GM12878 (cell line): ENCODE measurements at regions not wholly inside any gene's neighbourhood (a gene's known extent, or its start where the extent isn't known, plus 50 kb on each side); places are given as distances from the start of the nearest gene placed in this dataset.

Source experiments
- ATAC-seq: fragments of 200-7000 bp; cut with Tn5 transposase; 3 replicates; pipeline ENCODE4 v1.9.1; 2020; ENCODE audit warnings: mild to moderate bottlenecking, moderate library complexity
- BruUV-seq: library from RNA; stranded (reverse); fragments of 400-500 nt; replicated peaks from 2 replicates; lab custom pipeline; 2021; lab: Mats Ljungman, UMichigan
- CTCF ChIA-PET: fragments of 300-600 bp; sonication (Branson Sonifier 250); formaldehyde crosslinking; extraction: SDS; loops from one replicate; lab custom pipeline; 2021; ENCODE audit warnings: inconsistent platforms; lab: Yijun Ruan, JAX
- POLR2A ChIA-PET: fragments of 350-600 bp; formaldehyde crosslinking; extraction: SDS; loops from one replicate; lab custom pipeline; 2021; ENCODE audit warnings: inconsistent platforms; lab: Charles Lee
- RAD21 ChIA-PET: fragments of 300-600 bp; sonication (Branson Sonifier 250); formaldehyde crosslinking; loops from one replicate; lab custom pipeline; 2023; ENCODE audit warnings: antibody characterized with exemption; ENCODE audit not compliant: unreplicated experiment; lab: Charles Lee
- SMC1A ChIA-PET: fragments of 300-600 bp; sonication (Branson Sonifier 250); formaldehyde crosslinking; loops from one replicate; lab custom pipeline; 2023; ENCODE audit not compliant: unreplicated experiment, uncharacterized antibody; lab: Charles Lee
- DNase-seq: peaks from one replicate; pipeline ENCODE4 v3.0.0-alpha.2; 2011; ENCODE audit warnings: low read depth, low spot score
- FAIRE-seq: peaks from 3 replicates; lab custom pipeline; 2011; peaks lifted over from hg19 to GRCh38; lab: Jason Lieb, UNC
- H2AFZ ChIP-seq: 2 replicates; pipeline ENCODE4 v1.6.0; 2011; ENCODE audit warnings: low read depth, low read length, control low read depth; ENCODE audit not compliant: control insufficient read depth
- H3K27ac ChIP-seq: 2 replicates; pipeline ENCODE4 v1.5.1; 2011; ENCODE audit warnings: control low read depth; ENCODE audit not compliant: control insufficient read depth, insufficient read depth
- H3K27me3 ChIP-seq, 2 experiments: replicated peaks in 1 of 2; 2 replicates each; pipeline versions ENCODE4 v1.6.0 to v1.6.1; 2011; ENCODE audit warnings: low read length in 1 of 2; ENCODE audit not compliant: control insufficient read depth in 2 of 2, insufficient read depth in 2 of 2
- H3K36me3 ChIP-seq, 2 experiments: 2 replicates each; pipeline ENCODE4 v1.5.1; 2011; ENCODE audit warnings: low read length in 1 of 2; ENCODE audit not compliant: control insufficient read depth in 2 of 2, insufficient read depth in 2 of 2
- H3K4me1 ChIP-seq: 2 replicates; pipeline ENCODE4 v1.6.1; 2011; ENCODE audit warnings: mild to moderate bottlenecking, low read length, moderate library complexity, mixed read lengths; ENCODE audit not compliant: control insufficient read depth, insufficient read depth
- H3K4me2 ChIP-seq: 2 replicates; pipeline ENCODE4 v1.6.0; 2011; ENCODE audit warnings: control low read depth; ENCODE audit not compliant: control insufficient read depth, insufficient read depth
- H3K4me3 ChIP-seq: fragments of 200-600 bp; sonication (generic); 2 replicates; pipeline ENCODE4 v1.5.1; 2016
- H3K79me2 ChIP-seq: 2 replicates; pipeline ENCODE4 v1.6.0; 2011; ENCODE audit warnings: low read length; ENCODE audit not compliant: control insufficient read depth, insufficient read depth
- H3K9ac ChIP-seq: 2 replicates; pipeline ENCODE4 v1.8.0; 2011; ENCODE audit warnings: low read length, control low read depth, mixed read lengths; ENCODE audit not compliant: control insufficient read depth, insufficient read depth
- H3K9me3 ChIP-seq: replicated peaks from 3 replicates; pipeline ENCODE4 v1.5.1; 2011; ENCODE audit warnings: mild to moderate bottlenecking, low read length; ENCODE audit not compliant: control insufficient read depth, insufficient read depth
- H4K20me1 ChIP-seq: 2 replicates; pipeline ENCODE4 v1.6.0; 2011; ENCODE audit not compliant: control insufficient read depth, insufficient read depth
- EZH2 ChIP-seq: IDR thresholded peaks from 2 replicates; pipeline ENCODE4 v1.6.1; 2012; ENCODE audit warnings: low read depth, mild to moderate bottlenecking, control low read depth, inconsistent platforms, low read length, borderline replicate concordance; ENCODE audit not compliant: control insufficient read depth
- FOS ChIP-seq: IDR thresholded peaks from 3 replicates; pipeline ENCODE4 v1.6.1; 2011; ENCODE audit warnings: borderline replicate concordance; ENCODE audit not compliant: insufficient read length; ENCODE audit errors: extremely low read depth
- MEF2B ChIP-seq: fragments of 450-650 bp; IDR thresholded peaks from 2 replicates; pipeline ENCODE4 v1.6.1; 2018; ENCODE audit warnings: mild to moderate bottlenecking, moderate library complexity; ENCODE audit not compliant: partially characterized antibody, poor library complexity, severe bottlenecking
- NFIC ChIP-seq: IDR thresholded peaks from 2 replicates; pipeline ENCODE4 v1.6.1; 2012; ENCODE audit warnings: low read depth, mild to moderate bottlenecking, inconsistent platforms, low read length, moderate library complexity
- POLR2AphosphoS2 ChIP-seq: IDR thresholded peaks from 2 replicates; pipeline ENCODE4 v1.6.1; 2011; ENCODE audit warnings: low read depth, mild to moderate bottlenecking, low read length, improper control_type of control experiment, moderate library complexity
- RELA ChIP-seq: fragments of 450-650 bp; IDR thresholded peaks from 2 replicates; pipeline ENCODE4 v1.8.0; 2014; ENCODE audit warnings: borderline replicate concordance; ENCODE audit not compliant: partially characterized antibody
- YBX1 ChIP-seq: fragments of 450-650 bp; IDR thresholded peaks from 2 replicates; pipeline ENCODE4 v1.6.1; 2016; ENCODE audit warnings: antibody characterized with exemption
- WGBS: methylation state at CpG from one replicate; pipeline ENCODE4 v1.1.6; 2016; ENCODE audit warnings: low lambda C conversion rate; ENCODE audit not compliant: insufficient replicate concordance, insufficient coverage; ENCODE audit errors: missing lambda C conversion rate; 5-methylcytosine and 5-hydroxymethylcytosine counted together
- in situ Hi-C: fragments of 300-500 bp; cut with MboI; formaldehyde crosslinking; loops from 9 replicates; pipeline ENCODE4 v1.14.3; 2018; ENCODE audit warnings: mixed read lengths
- intact Hi-C: fragments of 100-400 bp; cut with micrococcal nuclease; formaldehyde crosslinking; loops from one replicate; pipeline ENCODE4 v1.14.2; 2022; ENCODE audit not compliant: unreplicated experiment
- TF ChIP-seq, protein P1 (sequence below): IDR thresholded peaks from 2 replicates; pipeline ENCODE4 v1.6.1; 2012; ENCODE audit warnings: mild to moderate bottlenecking, low read depth, low read length
- TF ChIP-seq, protein P2 (sequence below): fragments of 150-350 bp; IDR thresholded peaks from 2 replicates; pipeline ENCODE4 v1.6.1; 2016; ENCODE audit warnings: low read depth, low read length
- TF ChIP-seq, protein P3 (sequence below): fragments of 450-650 bp; IDR thresholded peaks from 2 replicates; pipeline ENCODE4 v1.6.1; 2016; ENCODE audit warnings: mild to moderate bottlenecking, moderate library complexity, borderline replicate concordance

DNA sequence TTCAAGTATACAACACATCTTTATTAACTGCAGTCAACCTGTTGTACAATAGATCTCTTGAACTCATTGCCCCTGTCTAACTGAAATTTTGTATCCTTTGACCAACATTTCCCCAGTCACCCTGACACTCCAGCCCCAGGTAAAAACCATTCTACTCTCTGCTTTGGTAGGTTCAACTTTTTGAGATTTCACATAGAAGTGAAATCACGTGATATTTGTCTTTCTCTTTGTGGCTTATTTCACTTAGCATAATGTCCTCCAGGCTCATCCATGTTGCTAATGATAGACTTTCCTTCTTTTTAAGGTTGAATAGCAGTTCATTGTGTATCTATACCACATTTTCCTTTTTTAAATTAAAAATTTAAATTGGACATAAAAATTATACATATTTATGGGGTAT is 126.5 kb upstream of the MAN2A1 start:
- Histone ChIP-seq H3K36me3 (no peaks in the 10 kb centered on the region), H4K20me1 (no peaks in the 10 kb centered on the region), H3K27me3 (no peaks in the 10 kb centered on the region; a peak in 1 of 4 replicates), H3K4me2 (no peak overlapping the region), H3K9ac (no peak overlapping the region), H2AFZ (no peak overlapping the region), H3K27ac (no peak overlapping the region), H3K9me3 (no peaks in the 10 kb centered on the region), H3K4me3 (no peak overlapping the region), H3K4me1 (no peaks in the 10 kb centered on the region), H3K79me2 (no peaks in the 10 kb centered on the region)
- BruUV-seq: no TSS peak
- CTCF ChIA-PET: no interaction called here
- SMC1A ChIA-PET: no interaction called here
- RAD21 ChIA-PET: no interaction called here
- no peak for FAIRE-seq
- POLR2A ChIA-PET: no interaction called here
- no peak for ATAC-seq
- TF ChIP-seq MEF2B (no peak), FOS (no peak), YBX1 (no peak), POLR2AphosphoS2 (no peak), EZH2 (no peak), RELA (no peak), NFIC (no peak)
- TF ChIP-seq, protein P1, sequence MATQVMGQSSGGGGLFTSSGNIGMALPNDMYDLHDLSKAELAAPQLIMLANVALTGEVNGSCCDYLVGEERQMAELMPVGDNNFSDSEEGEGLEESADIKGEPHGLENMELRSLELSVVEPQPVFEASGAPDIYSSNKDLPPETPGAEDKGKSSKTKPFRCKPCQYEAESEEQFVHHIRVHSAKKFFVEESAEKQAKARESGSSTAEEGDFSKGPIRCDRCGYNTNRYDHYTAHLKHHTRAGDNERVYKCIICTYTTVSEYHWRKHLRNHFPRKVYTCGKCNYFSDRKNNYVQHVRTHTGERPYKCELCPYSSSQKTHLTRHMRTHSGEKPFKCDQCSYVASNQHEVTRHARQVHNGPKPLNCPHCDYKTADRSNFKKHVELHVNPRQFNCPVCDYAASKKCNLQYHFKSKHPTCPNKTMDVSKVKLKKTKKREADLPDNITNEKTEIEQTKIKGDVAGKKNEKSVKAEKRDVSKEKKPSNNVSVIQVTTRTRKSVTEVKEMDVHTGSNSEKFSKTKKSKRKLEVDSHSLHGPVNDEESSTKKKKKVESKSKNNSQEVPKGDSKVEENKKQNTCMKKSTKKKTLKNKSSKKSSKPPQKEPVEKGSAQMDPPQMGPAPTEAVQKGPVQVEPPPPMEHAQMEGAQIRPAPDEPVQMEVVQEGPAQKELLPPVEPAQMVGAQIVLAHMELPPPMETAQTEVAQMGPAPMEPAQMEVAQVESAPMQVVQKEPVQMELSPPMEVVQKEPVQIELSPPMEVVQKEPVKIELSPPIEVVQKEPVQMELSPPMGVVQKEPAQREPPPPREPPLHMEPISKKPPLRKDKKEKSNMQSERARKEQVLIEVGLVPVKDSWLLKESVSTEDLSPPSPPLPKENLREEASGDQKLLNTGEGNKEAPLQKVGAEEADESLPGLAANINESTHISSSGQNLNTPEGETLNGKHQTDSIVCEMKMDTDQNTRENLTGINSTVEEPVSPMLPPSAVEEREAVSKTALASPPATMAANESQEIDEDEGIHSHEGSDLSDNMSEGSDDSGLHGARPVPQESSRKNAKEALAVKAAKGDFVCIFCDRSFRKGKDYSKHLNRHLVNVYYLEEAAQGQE: no peak
- TF ChIP-seq, protein P2, sequence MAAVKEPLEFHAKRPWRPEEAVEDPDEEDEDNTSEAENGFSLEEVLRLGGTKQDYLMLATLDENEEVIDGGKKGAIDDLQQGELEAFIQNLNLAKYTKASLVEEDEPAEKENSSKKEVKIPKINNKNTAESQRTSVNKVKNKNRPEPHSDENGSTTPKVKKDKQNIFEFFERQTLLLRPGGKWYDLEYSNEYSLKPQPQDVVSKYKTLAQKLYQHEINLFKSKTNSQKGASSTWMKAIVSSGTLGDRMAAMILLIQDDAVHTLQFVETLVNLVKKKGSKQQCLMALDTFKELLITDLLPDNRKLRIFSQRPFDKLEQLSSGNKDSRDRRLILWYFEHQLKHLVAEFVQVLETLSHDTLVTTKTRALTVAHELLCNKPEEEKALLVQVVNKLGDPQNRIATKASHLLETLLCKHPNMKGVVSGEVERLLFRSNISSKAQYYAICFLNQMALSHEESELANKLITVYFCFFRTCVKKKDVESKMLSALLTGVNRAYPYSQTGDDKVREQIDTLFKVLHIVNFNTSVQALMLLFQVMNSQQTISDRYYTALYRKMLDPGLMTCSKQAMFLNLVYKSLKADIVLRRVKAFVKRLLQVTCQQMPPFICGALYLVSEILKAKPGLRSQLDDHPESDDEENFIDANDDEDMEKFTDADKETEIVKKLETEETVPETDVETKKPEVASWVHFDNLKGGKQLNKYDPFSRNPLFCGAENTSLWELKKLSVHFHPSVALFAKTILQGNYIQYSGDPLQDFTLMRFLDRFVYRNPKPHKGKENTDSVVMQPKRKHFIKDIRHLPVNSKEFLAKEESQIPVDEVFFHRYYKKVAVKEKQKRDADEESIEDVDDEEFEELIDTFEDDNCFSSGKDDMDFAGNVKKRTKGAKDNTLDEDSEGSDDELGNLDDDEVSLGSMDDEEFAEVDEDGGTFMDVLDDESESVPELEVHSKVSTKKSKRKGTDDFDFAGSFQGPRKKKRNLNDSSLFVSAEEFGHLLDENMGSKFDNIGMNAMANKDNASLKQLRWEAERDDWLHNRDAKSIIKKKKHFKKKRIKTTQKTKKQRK: no peak
- TF ChIP-seq, protein P3, sequence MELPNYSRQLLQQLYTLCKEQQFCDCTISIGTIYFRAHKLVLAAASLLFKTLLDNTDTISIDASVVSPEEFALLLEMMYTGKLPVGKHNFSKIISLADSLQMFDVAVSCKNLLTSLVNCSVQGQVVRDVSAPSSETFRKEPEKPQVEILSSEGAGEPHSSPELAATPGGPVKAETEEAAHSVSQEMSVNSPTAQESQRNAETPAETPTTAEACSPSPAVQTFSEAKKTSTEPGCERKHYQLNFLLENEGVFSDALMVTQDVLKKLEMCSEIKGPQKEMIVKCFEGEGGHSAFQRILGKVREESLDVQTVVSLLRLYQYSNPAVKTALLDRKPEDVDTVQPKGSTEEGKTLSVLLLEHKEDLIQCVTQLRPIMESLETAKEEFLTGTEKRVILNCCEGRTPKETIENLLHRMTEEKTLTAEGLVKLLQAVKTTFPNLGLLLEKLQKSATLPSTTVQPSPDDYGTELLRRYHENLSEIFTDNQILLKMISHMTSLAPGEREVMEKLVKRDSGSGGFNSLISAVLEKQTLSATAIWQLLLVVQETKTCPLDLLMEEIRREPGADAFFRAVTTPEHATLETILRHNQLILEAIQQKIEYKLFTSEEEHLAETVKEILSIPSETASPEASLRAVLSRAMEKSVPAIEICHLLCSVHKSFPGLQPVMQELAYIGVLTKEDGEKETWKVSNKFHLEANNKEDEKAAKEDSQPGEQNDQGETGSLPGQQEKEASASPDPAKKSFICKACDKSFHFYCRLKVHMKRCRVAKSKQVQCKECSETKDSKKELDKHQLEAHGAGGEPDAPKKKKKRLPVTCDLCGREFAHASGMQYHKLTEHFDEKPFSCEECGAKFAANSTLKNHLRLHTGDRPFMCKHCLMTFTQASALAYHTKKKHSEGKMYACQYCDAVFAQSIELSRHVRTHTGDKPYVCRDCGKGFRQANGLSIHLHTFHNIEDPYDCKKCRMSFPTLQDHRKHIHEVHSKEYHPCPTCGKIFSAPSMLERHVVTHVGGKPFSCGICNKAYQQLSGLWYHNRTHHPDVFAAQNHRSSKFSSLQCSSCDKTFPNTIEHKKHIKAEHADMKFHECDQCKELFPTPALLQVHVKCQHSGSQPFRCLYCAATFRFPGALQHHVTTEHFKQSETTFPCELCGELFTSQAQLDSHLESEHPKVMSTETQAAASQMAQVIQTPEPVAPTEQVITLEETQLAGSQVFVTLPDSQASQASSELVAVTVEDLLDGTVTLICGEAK: no peak
- in situ Hi-C loops (no loop called here), intact Hi-C loops (no loop called here)
- no peak for DNase-seq
- WGBS: 53% methylated on average over 1 of the region's 1 CpG
